DND-41 (cell line): ENCODE measurements at regions not wholly inside any gene's neighbourhood (a gene's known extent, or its start where the extent isn't known, plus 50 kb on each side); places are given as distances from the start of the nearest gene placed in this dataset.

ENCODE experiments used
- ATAC-seq: fragments of 200-7000 bp; cut with Tn5 transposase; 3 replicates; pipeline ENCODE4 v1.9.1; 2021; ENCODE audit warnings: low read depth; ENCODE audit not compliant: insufficient read depth
- DNase-seq: peaks from one replicate; pipeline ENCODE4 v3.0.0-alpha.2; 2020
- H2AFZ ChIP-seq: 2 replicates; pipeline ENCODE4 v1.6.0; 2012; ENCODE audit warnings: low read depth, low read length
- H3K27ac ChIP-seq: 2 replicates; pipeline ENCODE4 v1.5.1; 2012; ENCODE audit warnings: low read length, inconsistent platforms
- H3K27me3 ChIP-seq: fragments of 200-600 bp; sonication (generic); 2 replicates; pipeline ENCODE4 v1.6.0; 2012; ENCODE audit warnings: low read length, mild to moderate bottlenecking, inconsistent platforms; ENCODE audit not compliant: insufficient read depth, poor library complexity
- H3K36me3 ChIP-seq: 2 replicates; pipeline ENCODE4 v1.5.1; 2012; ENCODE audit warnings: low read length, inconsistent platforms; ENCODE audit not compliant: insufficient read depth
- H3K4me1 ChIP-seq: 2 replicates; pipeline ENCODE4 v1.5.1; 2012; ENCODE audit warnings: mild to moderate bottlenecking, low read length; ENCODE audit not compliant: insufficient read depth
- H3K4me2 ChIP-seq: 2 replicates; pipeline ENCODE4 v1.6.0; 2012; ENCODE audit warnings: mild to moderate bottlenecking, moderate library complexity, low read length, inconsistent platforms; ENCODE audit not compliant: insufficient read depth
- H3K4me3 ChIP-seq, 2 experiments: fragments of 200-600 bp in 1 of 2; shearing (Covaris generic) in 1 of 2; 2 replicates each; pipeline ENCODE4 v1.5.1; 2012 to 2016; ENCODE audit warnings: inconsistent platforms in 2 of 2, low read length in 2 of 2, mild to moderate bottlenecking in 2 of 2, low read depth in 1 of 2, moderate library complexity in 1 of 2
- H3K79me2 ChIP-seq: 2 replicates; pipeline ENCODE4 v1.6.0; 2012; ENCODE audit warnings: low read length, inconsistent platforms; ENCODE audit not compliant: insufficient read depth
- H3K9ac ChIP-seq: 2 replicates; pipeline ENCODE4 v1.6.0; 2012; ENCODE audit warnings: low read depth, mild to moderate bottlenecking, inconsistent platforms, low read length, moderate library complexity
- H3K9me3 ChIP-seq: 2 replicates; pipeline ENCODE4 v1.5.1; 2012; ENCODE audit warnings: low read length, moderate library complexity, mild to moderate bottlenecking, inconsistent platforms; ENCODE audit not compliant: insufficient read depth, severe bottlenecking
- H4K20me1 ChIP-seq: 2 replicates; pipeline ENCODE4 v1.6.0; 2012; ENCODE audit warnings: low read length; ENCODE audit not compliant: insufficient read depth
- EZH2 ChIP-seq: IDR thresholded peaks from 3 replicates; pipeline ENCODE4 v1.6.1; 2012; ENCODE audit warnings: borderline replicate concordance, low read depth, mild to moderate bottlenecking, moderate library complexity, low read length, inconsistent platforms; ENCODE audit not compliant: severe bottlenecking
- TF ChIP-seq, protein P1 (sequence below): IDR thresholded peaks from 2 replicates; pipeline ENCODE4 v1.5.1; 2012; ENCODE audit warnings: borderline replicate concordance, low read length, moderate library complexity, mild to moderate bottlenecking; ENCODE audit not compliant: poor library complexity, severe bottlenecking; ENCODE audit errors: extremely low read depth

DNA sequence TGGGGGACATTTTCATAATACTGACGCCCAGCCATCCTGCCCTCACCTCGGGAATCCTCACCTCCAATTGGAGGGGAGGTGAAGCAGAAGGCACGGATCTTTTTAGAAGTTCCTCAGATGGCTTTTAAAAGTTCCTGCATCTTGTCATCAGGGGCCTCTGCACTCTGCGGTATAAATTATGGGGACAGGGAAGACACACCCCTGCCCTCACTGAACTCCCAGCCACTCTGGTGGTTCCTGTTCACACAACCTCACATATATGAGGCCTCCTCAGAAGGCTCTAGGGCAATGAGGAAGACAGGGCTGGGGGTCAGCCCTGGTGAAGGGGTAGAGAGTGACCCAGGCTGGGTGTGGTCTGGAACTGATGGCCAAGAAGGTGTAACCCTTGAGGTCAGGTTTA lies 187.0 kb downstream of the SOD2 start:
- no peak overlapping the region for H3K4me3 ChIP-seq
- ATAC-seq, result no peak
- DNase-seq, result no peak

DNA sequence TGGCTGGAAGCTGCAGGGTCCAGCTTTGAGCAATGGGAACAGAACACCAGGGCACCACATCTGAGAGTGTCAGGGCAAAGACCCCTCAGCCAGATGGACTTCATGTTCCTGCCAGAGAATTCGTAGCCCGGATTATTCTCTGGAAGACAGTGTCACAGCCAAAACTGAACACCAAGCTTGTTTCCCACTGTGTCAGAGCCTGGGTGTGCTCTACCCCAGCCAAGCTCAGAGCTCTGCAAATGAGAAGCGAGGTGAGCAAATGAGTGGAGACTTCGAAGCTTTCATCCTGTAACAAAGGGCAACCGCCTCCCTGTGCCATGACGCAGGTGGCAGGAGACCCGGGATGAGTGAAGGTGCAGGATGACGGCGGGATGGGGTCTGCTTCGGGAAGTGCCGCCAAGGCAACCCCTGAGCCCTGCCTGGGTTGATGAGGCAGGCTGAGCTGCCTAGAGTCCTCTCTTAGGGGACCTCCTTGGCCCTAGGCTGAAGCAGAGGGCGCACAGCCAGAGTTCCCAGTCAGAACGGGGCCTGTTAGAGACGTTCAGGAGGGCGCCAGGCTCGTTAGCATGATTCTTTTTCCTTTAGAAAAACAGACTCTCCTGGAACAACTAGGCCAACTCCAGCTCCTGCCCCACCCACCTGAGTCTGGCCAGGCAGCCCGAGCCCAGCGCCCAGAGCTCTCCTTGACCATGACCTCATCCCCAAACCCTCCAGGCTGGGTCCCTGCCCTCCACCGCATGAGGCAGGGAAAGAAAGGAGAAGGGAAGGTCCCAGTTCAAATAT lies 187.7 kb downstream of the SOD2 start:
- Histone ChIP-seq H4K20me1 (no peaks in the 10 kb centered on the region), H3K4me3 (no peak overlapping the region), H3K27me3 (peaks cover 3% of the 10 kb centered on the region), H3K9me3 (no peaks in the 10 kb centered on the region), H3K4me1 (no peaks in the 10 kb centered on the region), H3K27ac (no peak overlapping the region), H3K36me3 (no peaks in the 10 kb centered on the region), H3K4me2 (no peak overlapping the region), H2AFZ (no peak overlapping the region), H3K79me2 (no peaks in the 10 kb centered on the region), H3K9ac (no peak overlapping the region)
- ATAC-seq, result no peak
- TF ChIP-seq, protein P1, sequence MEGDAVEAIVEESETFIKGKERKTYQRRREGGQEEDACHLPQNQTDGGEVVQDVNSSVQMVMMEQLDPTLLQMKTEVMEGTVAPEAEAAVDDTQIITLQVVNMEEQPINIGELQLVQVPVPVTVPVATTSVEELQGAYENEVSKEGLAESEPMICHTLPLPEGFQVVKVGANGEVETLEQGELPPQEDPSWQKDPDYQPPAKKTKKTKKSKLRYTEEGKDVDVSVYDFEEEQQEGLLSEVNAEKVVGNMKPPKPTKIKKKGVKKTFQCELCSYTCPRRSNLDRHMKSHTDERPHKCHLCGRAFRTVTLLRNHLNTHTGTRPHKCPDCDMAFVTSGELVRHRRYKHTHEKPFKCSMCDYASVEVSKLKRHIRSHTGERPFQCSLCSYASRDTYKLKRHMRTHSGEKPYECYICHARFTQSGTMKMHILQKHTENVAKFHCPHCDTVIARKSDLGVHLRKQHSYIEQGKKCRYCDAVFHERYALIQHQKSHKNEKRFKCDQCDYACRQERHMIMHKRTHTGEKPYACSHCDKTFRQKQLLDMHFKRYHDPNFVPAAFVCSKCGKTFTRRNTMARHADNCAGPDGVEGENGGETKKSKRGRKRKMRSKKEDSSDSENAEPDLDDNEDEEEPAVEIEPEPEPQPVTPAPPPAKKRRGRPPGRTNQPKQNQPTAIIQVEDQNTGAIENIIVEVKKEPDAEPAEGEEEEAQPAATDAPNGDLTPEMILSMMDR, result no peak
- no peak for TF ChIP-seq EZH2
- no peak for DNase-seq

More for the DNA sequence above, 187.0 kb downstream of the SOD2 start:
- Histone ChIP-seq H4K20me1 (no peaks in the 10 kb centered on the region), H3K9me3 (no peaks in the 10 kb centered on the region), H3K4me2 (no peak overlapping the region), H3K27ac (no peak overlapping the region), H3K9ac (no peak overlapping the region), H3K27me3 (peaks cover 3% of the 10 kb centered on the region), H3K4me1 (no peaks in the 10 kb centered on the region), H3K36me3 (no peaks in the 10 kb centered on the region), H3K79me2 (no peaks in the 10 kb centered on the region), H2AFZ (no peak overlapping the region)
- TF ChIP-seq, protein P1, result no peak
- no peak for TF ChIP-seq EZH2

GRCh38 chr6:159501558-159501957 lies 191.5 kb downstream of the SOD2 start:
- H3K27ac ChIP-seq, result no peak overlapping the region
- ATAC-seq (no peak), DNase-seq (no peak)
- no peaks in the 10 kb centered on the region for H3K36me3 ChIP-seq
- no peaks in the 10 kb centered on the region for H4K20me1 ChIP-seq
- H2AFZ ChIP-seq, result no peak overlapping the region
- no peaks in the 10 kb centered on the region for H3K79me2 ChIP-seq
- no peak overlapping the region for H3K4me3 ChIP-seq
- no peaks in the 10 kb centered on the region for H3K27me3 ChIP-seq
- no peaks in the 10 kb centered on the region for H3K4me1 ChIP-seq
- H3K4me2 ChIP-seq, result no peak overlapping the region
- TF ChIP-seq EZH2, result no peak
- TF ChIP-seq, protein P1, result no peak
- H3K9ac ChIP-seq, result no peak overlapping the region
- no peaks in the 10 kb centered on the region for H3K9me3 ChIP-seq
